ENCODE measurements at regions not wholly inside any gene's neighbourhood (a gene's known extent, or its start where the extent isn't known, plus 50 kb on each side); places are given as distances from the start of the nearest gene placed in this dataset.

DNA sequence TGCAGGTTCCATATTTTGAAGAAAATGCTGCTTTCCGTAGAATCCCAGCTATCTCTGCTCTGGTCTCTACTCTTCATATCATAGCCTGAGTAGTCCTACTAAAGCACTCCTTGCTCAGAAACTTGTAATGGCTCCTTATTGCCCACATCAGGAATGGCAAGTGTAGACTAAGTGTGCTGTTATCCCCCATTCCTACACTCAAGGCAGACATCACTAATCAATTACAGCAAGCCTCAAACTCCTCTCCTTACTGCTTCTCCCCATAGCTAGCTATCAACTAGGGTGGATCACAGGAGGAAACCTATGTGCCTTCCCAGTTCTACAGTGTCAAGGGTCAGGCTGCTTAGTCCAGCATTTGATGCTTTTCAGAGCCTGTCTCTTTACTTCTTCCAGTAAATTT, 163.4 kb downstream of the HAPSTR1 start:
- no peak overlapping the region for H3K4me3 ChIP-seq
- 0 out of 2 replicates have a peak, but pooled peaks have one; percentile 56 for TF ChIP-seq ZNF23 (CRISPR knock-in tag; IDR thresholded peaks at IDR 0.05)
- no peak for TF ChIP-seq NONO (IDR thresholded peaks at IDR 0.05; ENCODE audit: low read depth in 2 of 2, low read length in 1 of 2)
- peak; percentile 67; the same call in 1 of the 2 replicates for TF ChIP-seq ZBTB17 (CRISPR knock-in tag; IDR thresholded peaks at IDR 0.05)
- no peak overlapping the region for H2AFZ ChIP-seq (ENCODE audit: low read depth, low read length)
- peaks cover 0 to 12% of the 10 kb centered on the region in 2 experiments; a peak in 2 of 5 replicates for H3K27me3 ChIP-seq (ENCODE audit: control insufficient read depth in 2 of 2, insufficient read depth in 2 of 2, low read length in 2 of 2)
- intact Hi-C loops (cut with micrococcal nuclease) (no loop called here), in situ Hi-C loops (cut with MboI) (no loop called here)
- H3K9me1 ChIP-seq (ENCODE audit: control insufficient read depth, insufficient read depth, low read length), result no peaks in the 10 kb centered on the region
- WGBS (ENCODE audit: insufficient coverage, low coverage, missing lambda C conversion rate), result 0% methylated on average over 1 of the region's 1 CpG
- H3K4me1 ChIP-seq (replicated peaks in 1 of 2; ENCODE audit: control insufficient read depth in 2 of 2, insufficient read depth in 2 of 2, low read length in 2 of 2), result no peaks in the 10 kb centered on the region
- no peak overlapping the region for H3K9ac ChIP-seq (ENCODE audit: insufficient read depth in 1 of 2, low read depth in 2 of 2, low read length in 2 of 2)
- no peak overlapping the region for H3K4me2 ChIP-seq (ENCODE audit: insufficient read depth, low read length)
- no peaks in the 10 kb centered on the region for H3K9me3 ChIP-seq (replicated peaks; ENCODE audit: control insufficient read depth, insufficient read depth, low read depth, low read length)
- H3K79me2 ChIP-seq (ENCODE audit: control insufficient read depth, insufficient read depth, low read length), result no peaks in the 10 kb centered on the region
- no peaks in the 10 kb centered on the region for H3K36me3 ChIP-seq (ENCODE audit: control insufficient read depth, insufficient read depth, low read length)
- H3K27ac ChIP-seq (ENCODE audit: extremely low read depth, low read depth, low read length), result no peak overlapping the region
- ChIA-PET CTCF (ENCODE audit: low intra/inter-chr PET ratio) (no interaction called here), POLR2A (interaction anchor here (0.7 to 1.2 kb wide), 2 partner anchors 10 to 143 kb away, joined by 3 to 5 read pairs; no protein-coding TSS in a partner anchor)
- no peak for ATAC-seq
- no peak for DNase-seq (ENCODE audit: extremely low read depth in 1 of 4, low spot score in 3 of 4)
- no peak for FAIRE-seq
- no peaks in the 10 kb centered on the region; the same call in 1 of the 2 replicates for H4K20me1 ChIP-seq (replicated peaks; ENCODE audit: control insufficient read depth, insufficient read depth, low read length)
- no TSS peak for BruUV-seq (replicated peaks)

DNA sequence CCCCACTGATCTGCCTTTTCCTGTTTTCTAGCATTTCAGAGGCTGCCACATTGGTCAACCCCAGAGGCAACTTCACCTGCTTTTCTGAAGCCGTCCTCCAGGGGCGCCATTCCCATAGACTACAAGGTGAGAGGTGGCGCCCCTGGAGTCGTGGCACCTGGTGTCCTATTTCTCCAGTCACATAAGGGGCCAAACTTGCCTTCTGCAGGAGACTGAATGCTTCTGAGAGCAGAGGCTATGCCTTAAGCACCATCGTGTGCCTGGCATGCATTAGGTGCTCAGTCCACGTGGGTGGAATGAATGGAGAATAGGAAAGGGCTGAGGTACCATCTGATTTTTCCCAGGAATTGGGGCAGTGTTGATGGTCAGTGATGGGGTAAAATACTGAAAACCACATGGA, 164.8 kb downstream of the HAPSTR1 start:
- POLR2A ChIA-PET, result no interaction called here
- DNase-seq (ENCODE audit: extremely low read depth in 1 of 4, low spot score in 3 of 4) (peak; percentile 60 to 78 (median 70)), ATAC-seq (peak; percentile 89), FAIRE-seq (peak; percentile 74)
- in situ Hi-C loops (cut with MboI), result no loop called here
- Histone ChIP-seq H3K4me2 (ENCODE audit: insufficient read depth, low read length) (no peak overlapping the region), H3K9me3 (replicated peaks; ENCODE audit: control insufficient read depth, insufficient read depth, low read depth, low read length) (no peaks in the 10 kb centered on the region), H3K27me3 (ENCODE audit: control insufficient read depth in 2 of 2, insufficient read depth in 2 of 2, low read length in 2 of 2) (peaks cover 0 to 12% of the 10 kb centered on the region in 2 experiments; a peak in 2 of 5 replicates), H3K9me1 (ENCODE audit: control insufficient read depth, insufficient read depth, low read length) (no peaks in the 10 kb centered on the region), H3K79me2 (ENCODE audit: control insufficient read depth, insufficient read depth, low read length) (no peaks in the 10 kb centered on the region), H2AFZ (ENCODE audit: low read depth, low read length) (no peak overlapping the region), H3K9ac (ENCODE audit: insufficient read depth in 1 of 2, low read depth in 2 of 2, low read length in 2 of 2) (no peak overlapping the region), H3K4me1 (replicated peaks in 1 of 2; ENCODE audit: control insufficient read depth in 2 of 2, insufficient read depth in 2 of 2, low read length in 2 of 2) (no peaks in the 10 kb centered on the region), H3K27ac (ENCODE audit: extremely low read depth, low read depth, low read length) (no peak overlapping the region), H3K36me3 (ENCODE audit: control insufficient read depth, insufficient read depth, low read length) (no peaks in the 10 kb centered on the region), H3K4me3 (no peak overlapping the region), H4K20me1 (replicated peaks; ENCODE audit: control insufficient read depth, insufficient read depth, low read length) (no peaks in the 10 kb centered on the region; the same call in 1 of the 2 replicates)
- intact Hi-C loops (cut with micrococcal nuclease), result no loop called here
- CTCF ChIA-PET (ENCODE audit: low intra/inter-chr PET ratio), result interaction anchor here (0.8 kb wide), 1 partner anchor 926 kb away, joined by 3 read pairs; the partner anchor contains the start of gene GRIN2A
- WGBS (ENCODE audit: insufficient coverage, low coverage, missing lambda C conversion rate), result 2% methylated on average over 6 of the region's 6 CpGs
- BruUV-seq (replicated peaks), result no TSS peak
- TF ChIP-seq TEAD1 (CRISPR knock-in tag; IDR thresholded peaks at IDR 0.05) (no peak), EP400 (IDR thresholded peaks at IDR 0.05) (no peak), ETS2 (tag; IDR thresholded peaks at IDR 0.05; ENCODE audit: borderline replicate concordance, poor library complexity, severe bottlenecking) (no peak), SMC3 (conservative IDR thresholded peaks at IDR 0.05; ENCODE audit: insufficient read depth, low read depth, low read length) (0 out of 2 replicates have a peak, but pooled peaks have one; percentile 21)
- TF ChIP-seq, protein P1, sequence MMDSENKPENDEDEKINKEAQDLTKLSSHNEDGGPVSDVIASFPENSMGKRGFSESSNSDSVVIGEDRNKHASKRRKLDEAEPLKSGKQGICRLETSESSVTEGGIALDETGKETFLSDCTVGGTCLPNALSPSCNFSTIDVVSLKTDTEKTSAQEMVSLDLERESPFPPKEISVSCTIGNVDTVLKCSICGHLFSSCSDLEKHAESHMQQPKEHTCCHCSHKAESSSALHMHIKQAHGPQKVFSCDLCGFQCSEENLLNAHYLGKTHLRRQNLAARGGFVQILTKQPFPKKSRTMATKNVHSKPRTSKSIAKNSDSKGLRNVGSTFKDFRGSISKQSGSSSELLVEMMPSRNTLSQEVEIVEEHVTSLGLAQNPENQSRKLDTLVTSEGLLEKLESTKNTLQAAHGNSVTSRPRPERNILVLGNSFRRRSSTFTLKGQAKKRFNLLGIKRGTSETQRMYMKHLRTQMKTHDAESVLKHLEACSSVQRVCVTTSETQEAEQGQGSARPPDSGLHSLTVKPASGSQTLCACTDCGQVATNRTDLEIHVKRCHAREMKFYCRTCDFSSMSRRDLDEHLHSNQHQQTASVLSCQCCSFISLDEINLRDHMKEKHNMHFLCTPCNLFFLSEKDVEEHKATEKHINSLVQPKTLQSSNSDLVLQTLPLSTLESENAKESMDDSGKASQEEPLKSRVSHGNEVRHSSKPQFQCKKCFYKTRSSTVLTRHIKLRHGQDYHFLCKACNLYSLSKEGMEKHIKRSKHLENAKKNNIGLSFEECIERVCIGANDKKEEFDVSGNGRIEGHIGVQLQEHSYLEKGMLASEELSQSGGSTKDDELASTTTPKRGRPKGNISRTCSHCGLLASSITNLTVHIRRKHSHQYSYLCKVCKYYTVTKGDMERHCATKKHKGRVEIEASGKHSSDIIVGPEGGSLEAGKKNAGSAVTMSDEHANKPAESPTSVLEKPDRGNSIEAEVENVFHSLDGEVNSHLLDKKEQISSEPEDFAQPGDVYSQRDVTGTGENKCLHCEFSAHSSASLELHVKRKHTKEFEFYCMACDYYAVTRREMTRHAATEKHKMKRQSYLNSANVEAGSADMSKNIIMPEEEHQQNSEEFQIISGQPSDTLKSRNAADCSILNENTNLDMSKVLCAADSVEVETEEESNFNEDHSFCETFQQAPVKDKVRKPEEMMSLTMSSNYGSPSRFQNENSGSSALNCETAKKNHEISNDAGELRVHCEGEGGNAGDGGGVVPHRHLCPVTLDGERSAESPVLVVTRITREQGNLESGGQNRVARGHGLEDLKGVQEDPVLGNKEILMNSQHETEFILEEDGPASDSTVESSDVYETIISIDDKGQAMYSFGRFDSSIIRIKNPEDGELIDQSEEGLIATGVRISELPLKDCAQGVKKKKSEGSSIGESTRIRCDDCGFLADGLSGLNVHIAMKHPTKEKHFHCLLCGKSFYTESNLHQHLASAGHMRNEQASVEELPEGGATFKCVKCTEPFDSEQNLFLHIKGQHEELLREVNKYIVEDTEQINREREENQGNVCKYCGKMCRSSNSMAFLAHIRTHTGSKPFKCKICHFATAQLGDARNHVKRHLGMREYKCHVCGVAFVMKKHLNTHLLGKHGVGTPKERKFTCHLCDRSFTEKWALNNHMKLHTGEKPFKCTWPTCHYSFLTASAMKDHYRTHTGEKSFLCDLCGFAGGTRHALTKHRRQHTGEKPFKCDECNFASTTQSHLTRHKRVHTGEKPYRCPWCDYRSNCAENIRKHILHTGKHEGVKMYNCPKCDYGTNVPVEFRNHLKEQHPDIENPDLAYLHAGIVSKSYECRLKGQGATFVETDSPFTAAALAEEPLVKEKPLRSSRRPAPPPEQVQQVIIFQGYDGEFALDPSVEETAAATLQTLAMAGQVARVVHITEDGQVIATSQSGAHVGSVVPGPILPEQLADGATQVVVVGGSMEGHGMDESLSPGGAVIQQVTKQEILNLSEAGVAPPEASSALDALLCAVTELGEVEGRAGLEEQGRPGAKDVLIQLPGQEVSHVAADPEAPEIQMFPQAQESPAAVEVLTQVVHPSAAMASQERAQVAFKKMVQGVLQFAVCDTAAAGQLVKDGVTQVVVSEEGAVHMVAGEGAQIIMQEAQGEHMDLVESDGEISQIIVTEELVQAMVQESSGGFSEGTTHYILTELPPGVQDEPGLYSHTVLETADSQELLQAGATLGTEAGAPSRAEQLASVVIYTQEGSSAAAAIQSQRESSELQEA (IDR thresholded peaks at IDR 0.05; ENCODE audit: low read depth), result no peak
